Large intestine (tissue), 3 donors: ENCODE measurements at regions not wholly inside any gene's neighbourhood (a gene's known extent, or its start where the extent isn't known, plus 50 kb on each side); places are given as distances from the start of the nearest gene placed in this dataset.
A peak's percentile ranks its signal among the peaks of the same experiment; 100 is the strongest.
"Not testable (repeated sequence)": the region's sequence is repeated elsewhere in the genome, so short reads cannot be mapped to it uniquely, and the experiment has no call there.

Source experiments
- DNase-seq, 2 donors: peaks; one replicate each; pipeline versions ENCODE4 v3.0.0 to v3.0.0-alpha.2; 2013
- H3K27ac ChIP-seq: one replicate; pipeline ENCODE4 v1.5.1; 2013; ENCODE audit warnings: low read length
- H3K27me3 ChIP-seq: 2 replicates; pipeline ENCODE4 v1.6.1; 2013; ENCODE audit warnings: low read length; ENCODE audit not compliant: control insufficient read depth, insufficient read depth
- H3K36me3 ChIP-seq: 2 replicates; pipeline ENCODE4 v1.6.1; 2013; ENCODE audit warnings: low read length; ENCODE audit not compliant: control insufficient read depth, insufficient read depth
- H3K4me1 ChIP-seq: one replicate; pipeline ENCODE4 v1.6.1; 2013; ENCODE audit warnings: low read length; ENCODE audit not compliant: control insufficient read depth, insufficient read depth
- H3K4me3 ChIP-seq: one replicate; pipeline ENCODE4 v1.5.1; 2013; ENCODE audit warnings: low read length
- H3K9me3 ChIP-seq: one replicate; pipeline ENCODE4 v1.6.1; 2013; ENCODE audit warnings: mild to moderate bottlenecking, low read depth, low read length, moderate library complexity; ENCODE audit not compliant: control insufficient read depth
- WGBS: methylation state at CpG from one replicate; pipeline ENCODE4 v1.1.5; 2013; ENCODE audit warnings: low lambda C conversion rate; ENCODE audit not compliant: insufficient coverage; 5-methylcytosine and 5-hydroxymethylcytosine counted together

- DNase-seq: no peak
- Histone ChIP-seq H3K27me3 (no peaks in the 10 kb centered on the region), H3K4me1 (no peaks in the 10 kb centered on the region), H3K9me3 (no peaks in the 10 kb centered on the region), H3K36me3 (no peaks in the 10 kb centered on the region), H3K27ac (no peak overlapping the region), H3K4me3 (no peak overlapping the region)
- WGBS: 100% methylated on average over 1 of the region's 5 CpGs
Measured at GRCh38 chr14:26319139-26319864, 278.5 kb downstream of the NOVA1 start.

DNA sequence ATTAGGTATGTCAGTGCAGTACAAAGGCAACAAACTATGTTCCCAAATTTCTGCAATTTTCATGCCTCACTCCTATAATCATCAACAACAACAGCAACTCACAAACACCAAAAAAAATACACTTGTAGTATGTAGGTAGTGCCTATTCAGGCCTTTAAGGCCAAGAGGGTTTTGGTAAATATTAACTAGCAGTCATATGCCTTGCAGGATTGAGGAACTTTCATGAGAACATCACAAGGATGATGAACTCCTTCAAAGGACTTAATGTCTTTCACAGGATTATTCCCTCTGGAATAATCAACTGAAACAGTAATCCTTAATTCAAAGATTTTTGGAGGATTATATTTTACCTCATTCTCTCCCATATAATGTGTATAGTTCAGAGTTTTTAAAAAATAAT, 293.8 kb downstream of the NOVA1 start:
- H3K36me3 ChIP-seq: no peaks in the 10 kb centered on the region
- DNase-seq: peak; percentile 31 to 52
- H3K9me3 ChIP-seq: no peaks in the 10 kb centered on the region
- no peak overlapping the region for H3K27ac ChIP-seq
- H3K27me3 ChIP-seq: no peaks in the 10 kb centered on the region
- H3K4me3 ChIP-seq: no peak overlapping the region
- peaks cover 3% of the 10 kb centered on the region for H3K4me1 ChIP-seq

DNA sequence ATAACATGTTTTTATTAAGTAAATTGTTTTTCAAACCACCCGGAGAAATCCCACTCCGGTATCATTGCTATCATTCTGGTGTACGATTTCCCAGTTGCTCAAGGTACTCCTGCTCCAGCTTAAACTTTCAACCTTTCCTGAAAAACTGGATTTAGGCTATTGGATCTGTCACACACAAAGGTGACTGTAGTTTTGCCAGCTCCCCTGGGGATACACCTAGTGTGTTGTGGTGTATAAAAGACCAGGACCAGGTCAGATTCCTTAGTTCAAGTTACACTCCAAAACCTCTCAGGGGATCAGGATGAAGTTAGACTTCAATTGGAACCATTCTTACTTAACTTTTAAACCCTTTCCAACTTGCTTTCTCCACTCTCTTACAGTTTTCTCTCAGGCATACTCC, 303.9 kb downstream of the NOVA1 start:
- no peaks in the 10 kb centered on the region for H3K27me3 ChIP-seq
- H3K9me3 ChIP-seq: no peaks in the 10 kb centered on the region
- H3K27ac ChIP-seq: no peak overlapping the region
- H3K4me3 ChIP-seq: no peak overlapping the region
- DNase-seq: no peak
- no peaks in the 10 kb centered on the region for H3K4me1 ChIP-seq
- 80% methylated on average over 1 of the region's 3 CpGs for WGBS
- H3K36me3 ChIP-seq: no peaks in the 10 kb centered on the region

DNA sequence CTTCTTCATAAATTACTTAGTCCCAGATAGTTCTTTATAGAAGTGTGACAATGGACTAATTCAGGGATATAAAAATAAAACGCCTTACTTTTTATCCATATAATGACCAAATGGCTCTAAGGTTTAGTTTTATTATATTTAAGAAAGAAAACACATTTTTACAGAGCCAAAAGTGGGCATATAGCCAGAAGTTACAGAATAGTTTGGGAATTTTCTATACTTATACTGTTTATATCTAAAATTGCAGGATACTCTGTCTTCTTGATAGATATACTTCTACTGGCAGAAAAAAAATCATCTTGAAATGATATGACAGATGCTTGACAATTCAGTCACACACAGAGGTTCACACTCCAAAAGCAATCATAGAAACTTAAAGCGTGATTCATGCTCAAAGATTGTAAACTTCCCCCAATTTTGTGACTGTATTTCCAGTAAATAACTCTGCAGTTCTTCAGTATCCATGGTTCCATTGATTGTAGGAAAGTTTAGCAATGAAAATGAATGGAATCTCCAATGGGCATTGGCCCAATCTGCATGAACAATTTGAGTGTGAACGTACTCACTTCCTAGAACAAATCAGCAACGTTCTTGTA, 307.8 kb downstream of the NOVA1 start:
- no peaks in the 10 kb centered on the region for H3K9me3 ChIP-seq
- H3K36me3 ChIP-seq: no peaks in the 10 kb centered on the region
- no peak overlapping the region for H3K4me3 ChIP-seq
- H3K27ac ChIP-seq: no peak overlapping the region
- H3K27me3 ChIP-seq: no peaks in the 10 kb centered on the region
- H3K4me1 ChIP-seq: no peaks in the 10 kb centered on the region
- DNase-seq: peak in 1 of 2 donors; percentile 5
- WGBS: 50% methylated on average over 2 of the region's 4 CpGs

- Histone ChIP-seq H3K27me3 (no peaks in the 10 kb centered on the region), H3K4me1 (no peaks in the 10 kb centered on the region), H3K27ac (no peak overlapping the region), H3K9me3 (no peaks in the 10 kb centered on the region), H3K4me3 (no peak overlapping the region), H3K36me3 (no peaks in the 10 kb centered on the region)
- no peak for DNase-seq
- WGBS: 20% methylated on average over 1 of the region's 1 CpG
Measured at GRCh38 chr14:26286913-26287205, 311.0 kb downstream of the NOVA1 start.

- WGBS: 100% methylated on average over 1 of the region's 9 CpGs
- H3K4me3 ChIP-seq: no peak overlapping the region
- H3K27ac ChIP-seq: no peak overlapping the region
- H3K4me1 ChIP-seq: no peaks in the 10 kb centered on the region
- no peak for DNase-seq
- H3K9me3 ChIP-seq: no peaks in the 10 kb centered on the region
- H3K36me3 ChIP-seq: no peaks in the 10 kb centered on the region
- H3K27me3 ChIP-seq: no peaks in the 10 kb centered on the region
Measured at GRCh38 chr14:26286081-26286912, 311.5 kb downstream of the NOVA1 start.

- H3K9me3 ChIP-seq: no peaks in the 10 kb centered on the region
- H3K36me3 ChIP-seq: no peaks in the 10 kb centered on the region
- no peak for DNase-seq
- WGBS: no CpG with 5 or more reads among the region's 2 CpGs
- H3K4me1 ChIP-seq: no peaks in the 10 kb centered on the region
- no peak overlapping the region for H3K27ac ChIP-seq
- H3K27me3 ChIP-seq: no peaks in the 10 kb centered on the region
- H3K4me3 ChIP-seq: no peak overlapping the region
Measured at GRCh38 chr14:26282578-26282977, 315.3 kb downstream of the NOVA1 start.

DNA sequence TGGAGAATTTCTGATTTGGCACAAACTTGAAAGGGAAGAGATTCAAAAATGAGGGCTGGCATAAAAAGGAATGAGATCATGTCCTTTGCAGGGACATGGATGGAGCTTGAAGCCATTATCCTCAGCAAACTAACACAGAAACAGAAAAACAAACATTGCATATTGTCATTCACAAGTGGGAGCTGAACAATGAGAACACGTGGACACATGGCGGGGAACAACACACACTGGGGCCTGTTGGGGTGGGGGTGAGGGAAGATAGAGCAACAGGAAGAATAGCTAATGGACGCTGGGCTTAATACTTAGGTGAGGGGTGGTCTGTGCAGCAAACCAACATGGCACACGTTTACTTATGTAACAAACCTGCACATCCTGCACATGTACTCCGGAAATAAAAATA, 315.8 kb downstream of the NOVA1 start:
- not testable (repeated sequence) for H3K27me3 ChIP-seq, H3K4me1 ChIP-seq, H3K4me3 ChIP-seq, DNase-seq, H3K9me3 ChIP-seq, H3K36me3 ChIP-seq, H3K27ac ChIP-seq
- WGBS: 91% methylated on average over 3 of the region's 5 CpGs

DNA sequence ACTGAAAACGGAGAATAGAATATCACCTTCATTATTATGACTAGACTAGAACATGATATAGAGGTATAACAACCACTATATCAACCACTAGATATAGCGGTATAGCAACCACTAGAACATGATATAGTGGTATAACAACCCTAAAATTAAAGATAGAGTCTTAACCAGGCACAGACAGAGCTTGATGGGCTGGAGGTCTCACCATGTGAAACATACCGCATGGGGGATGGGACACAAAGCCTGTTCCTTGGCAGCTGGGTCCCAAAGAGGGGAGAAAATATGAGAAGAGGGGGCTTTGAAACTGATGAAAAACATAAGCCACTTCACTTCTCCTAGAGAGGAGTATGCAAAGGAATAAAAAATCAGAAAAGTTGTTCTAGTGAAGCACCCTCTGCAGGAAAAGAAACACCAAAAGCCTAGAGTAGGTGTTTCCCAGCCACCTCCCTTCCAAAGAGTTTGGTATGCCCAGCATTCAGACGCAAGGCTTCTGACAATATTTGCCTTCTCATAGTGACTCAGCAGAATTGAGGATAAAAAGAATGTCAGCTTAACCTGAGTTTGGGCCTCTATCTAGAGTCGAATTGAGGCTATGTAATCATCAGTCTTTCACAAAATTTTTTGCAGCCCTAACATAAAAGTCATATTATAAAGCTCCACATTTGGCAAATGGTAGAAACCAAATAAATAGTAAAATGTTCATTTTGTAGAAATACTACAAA, 316.4 kb downstream of the NOVA1 start:
- Histone ChIP-seq H3K36me3 (no peaks in the 10 kb centered on the region), H3K27ac (no peak overlapping the region), H3K4me3 (no peak overlapping the region), H3K4me1 (no peaks in the 10 kb centered on the region), H3K9me3 (no peaks in the 10 kb centered on the region), H3K27me3 (no peaks in the 10 kb centered on the region)
- no peak for DNase-seq
- 100% methylated on average over 2 of the region's 5 CpGs for WGBS

DNA sequence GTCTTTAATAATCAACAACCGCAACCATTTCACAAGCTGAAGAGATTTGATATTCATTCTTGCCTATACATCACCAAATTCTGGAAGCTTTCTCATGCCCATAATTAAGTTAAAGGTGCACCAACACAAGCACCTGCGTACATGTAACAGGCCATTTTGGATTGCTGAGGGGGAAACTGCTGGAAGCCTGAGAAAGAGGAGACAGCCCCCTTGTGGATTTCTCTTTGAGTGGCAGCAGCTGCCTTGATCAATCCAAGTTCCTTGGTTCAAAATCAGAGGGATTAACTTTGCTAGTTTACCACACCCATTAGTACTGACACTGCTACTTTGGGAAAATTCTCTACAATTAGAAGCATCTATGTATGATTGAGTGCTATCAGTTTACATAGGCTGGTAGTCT, 321.1 kb downstream of the NOVA1 start:
- H3K27ac ChIP-seq: no peak overlapping the region
- no peaks in the 10 kb centered on the region for H3K9me3 ChIP-seq
- no peak for DNase-seq
- no peaks in the 10 kb centered on the region for H3K4me1 ChIP-seq
- WGBS: no CpG with 5 or more reads among the region's 2 CpGs
- no peak overlapping the region for H3K4me3 ChIP-seq
- no peaks in the 10 kb centered on the region for H3K36me3 ChIP-seq
- H3K27me3 ChIP-seq: no peaks in the 10 kb centered on the region
